H9 (cell line): ENCODE measurements at regions not wholly inside any gene's neighbourhood (a gene's known extent, or its start where the extent isn't known, plus 50 kb on each side); places are given as distances from the start of the nearest gene placed in this dataset.

Source experiments
- DNase-seq: peaks from one replicate; pipeline ENCODE4 v3.0.0-alpha.2; 2017
- H2AFZ ChIP-seq: one replicate; pipeline ENCODE4 v1.6.1; 2013; ENCODE audit warnings: mild to moderate bottlenecking, low read length, control low read depth, moderate library complexity
- H2AK5ac ChIP-seq: 2 replicates; pipeline ENCODE4 v1.6.1; 2013; ENCODE audit warnings: low read length, control low read depth, mixed read lengths; ENCODE audit not compliant: insufficient read length
- H2BK120ac ChIP-seq: one replicate; pipeline ENCODE4 v1.6.1; 2013; ENCODE audit warnings: low read depth, mild to moderate bottlenecking, low read length, control low read depth, inconsistent platforms; ENCODE audit not compliant: poor library complexity, severe bottlenecking
- H2BK12ac ChIP-seq: 2 replicates; pipeline ENCODE4 v1.6.1; 2013; ENCODE audit warnings: low read length, control low read depth, mixed read lengths, low read depth; ENCODE audit not compliant: insufficient read length
- H2BK15ac ChIP-seq: 2 replicates; pipeline ENCODE4 v1.6.1; 2013; ENCODE audit warnings: low read depth, low read length, control low read depth
- H2BK20ac ChIP-seq: one replicate; pipeline ENCODE4 v1.6.1; 2013; ENCODE audit warnings: low read depth, mild to moderate bottlenecking, low read length, control low read depth, inconsistent platforms; ENCODE audit not compliant: poor library complexity, severe bottlenecking
- H2BK5ac ChIP-seq: 2 replicates; pipeline ENCODE4 v1.6.1; 2013; ENCODE audit warnings: low read length, control low read depth, mixed read lengths; ENCODE audit not compliant: insufficient read length
- H3K14ac ChIP-seq: 2 replicates; pipeline ENCODE4 v1.6.1; 2013; ENCODE audit warnings: low read length, control low read depth; ENCODE audit not compliant: insufficient read depth
- H3K18ac ChIP-seq: 2 replicates; pipeline ENCODE4 v1.6.1; 2013; ENCODE audit warnings: low read depth, mild to moderate bottlenecking, mixed read lengths, low read length, control low read depth; ENCODE audit not compliant: insufficient read length
- H3K23ac ChIP-seq: 2 replicates; pipeline ENCODE4 v1.6.1; 2013; ENCODE audit warnings: low read length, control low read depth, mixed read lengths, low read depth; ENCODE audit not compliant: insufficient read length
- H3K23me2 ChIP-seq: 2 replicates; pipeline ENCODE4 v1.6.1; 2013; ENCODE audit warnings: low read depth, mild to moderate bottlenecking, mixed read lengths, low read length, control low read depth; ENCODE audit not compliant: insufficient read length, poor library complexity, severe bottlenecking
- H3K27ac ChIP-seq: 2 replicates; pipeline ENCODE4 v1.5.1; 2013; ENCODE audit warnings: low read length, control low read depth, mixed read lengths, low read depth; ENCODE audit not compliant: insufficient read length
- H3K27me3 ChIP-seq: 2 replicates; pipeline ENCODE4 v1.6.1; 2013; ENCODE audit warnings: low read length, control low read depth, inconsistent platforms; ENCODE audit not compliant: insufficient read depth
- H3K4ac ChIP-seq: 2 replicates; pipeline ENCODE4 v1.6.1; 2013; ENCODE audit warnings: low read depth, mild to moderate bottlenecking, control low read depth, inconsistent platforms, low read length, moderate library complexity
- H3K4me1 ChIP-seq: 2 replicates; pipeline ENCODE4 v1.6.1; 2013; ENCODE audit warnings: low read length, control low read depth, inconsistent platforms; ENCODE audit not compliant: insufficient read depth
- H3K4me2 ChIP-seq: 2 replicates; pipeline ENCODE4 v1.6.1; 2013; ENCODE audit warnings: low read length, control low read depth, mixed read lengths; ENCODE audit not compliant: insufficient read length, insufficient read depth
- H3K56ac ChIP-seq: 2 replicates; pipeline ENCODE4 v1.6.1; 2013; ENCODE audit warnings: low read depth, mild to moderate bottlenecking, mixed read lengths, low read length, control low read depth; ENCODE audit not compliant: insufficient read length
- H3K79me1 ChIP-seq: 2 replicates; pipeline ENCODE4 v1.6.1; 2013; ENCODE audit warnings: low read depth, mild to moderate bottlenecking, moderate library complexity, low read length, control low read depth, inconsistent platforms; ENCODE audit not compliant: insufficient read depth, poor library complexity, severe bottlenecking
- H3K79me2 ChIP-seq: 2 replicates; pipeline ENCODE4 v1.6.1; 2013; ENCODE audit warnings: low read length, control low read depth, inconsistent platforms; ENCODE audit not compliant: insufficient read depth
- H3K9ac ChIP-seq: 2 replicates; pipeline ENCODE4 v1.6.1; 2013; ENCODE audit warnings: low read length, control low read depth, mixed read lengths; ENCODE audit not compliant: insufficient read length; ENCODE audit errors: extremely low read depth
- H3K9me3 ChIP-seq: one replicate; pipeline ENCODE4 v1.6.1; 2013; ENCODE audit warnings: low read depth, low read length, inconsistent platforms; ENCODE audit not compliant: control insufficient read depth
- H3T11ph ChIP-seq: one replicate; pipeline ENCODE4 v1.6.1; 2013; ENCODE audit warnings: mild to moderate bottlenecking, low read length, control low read depth, inconsistent platforms
- H4K20me1 ChIP-seq: one replicate; pipeline ENCODE4 v1.6.1; 2013; ENCODE audit not compliant: control insufficient read depth, insufficient read length, insufficient read depth
- H4K5ac ChIP-seq: 2 replicates; pipeline ENCODE4 v1.6.1; 2013; ENCODE audit warnings: low read depth, mild to moderate bottlenecking, mixed read lengths, low read length, control low read depth; ENCODE audit not compliant: insufficient read length
- H4K8ac ChIP-seq: replicated peaks from 2 replicates; pipeline ENCODE4 v1.6.1; 2013; ENCODE audit warnings: low read length, control low read depth, mixed read lengths, low read depth; ENCODE audit not compliant: insufficient read length
- H4K91ac ChIP-seq: 2 replicates; pipeline ENCODE4 v1.6.1; 2013; ENCODE audit warnings: low read depth, mild to moderate bottlenecking, moderate library complexity, mixed read lengths, low read length, control low read depth; ENCODE audit not compliant: insufficient read length
- H3K27ac Mint-ChIP-seq, 3 experiments: 2 replicates in 2 of 3; 3 replicates in 1 of 3; pipeline ENCODE4 v1.8.0; 2020 to 2021; ENCODE audit warnings: mixed read lengths in 3 of 3, mild to moderate bottlenecking in 1 of 3, moderate library complexity in 1 of 3
- H3K27me3 Mint-ChIP-seq: 2 replicates; pipeline ENCODE4 v1.8.0; 2021; ENCODE audit warnings: low read depth, mild to moderate bottlenecking, moderate library complexity, mixed read lengths
- H3K36me3 Mint-ChIP-seq, 3 experiments: 2 replicates in 2 of 3; 3 replicates in 1 of 3; pipeline ENCODE4 v1.8.0; 2020 to 2021; ENCODE audit warnings: low read depth in 3 of 3, mixed read lengths in 3 of 3; ENCODE audit not compliant: insufficient read depth in 1 of 3
- H3K4me1 Mint-ChIP-seq, 2 experiments: 2 replicates each; pipeline ENCODE4 v1.8.0; 2020; ENCODE audit warnings: mixed read lengths in 2 of 2
- H3K4me3 Mint-ChIP-seq, 2 experiments: 2 replicates in 1 of 2; 3 replicates in 1 of 2; pipeline ENCODE4 v1.8.0; 2020 to 2021; ENCODE audit warnings: mild to moderate bottlenecking in 2 of 2, mixed read lengths in 2 of 2, moderate library complexity in 1 of 2
- H3K9me3 Mint-ChIP-seq, 2 experiments: 2 replicates in 1 of 2; 3 replicates in 1 of 2; pipeline ENCODE4 v1.8.0; 2020; ENCODE audit warnings: mild to moderate bottlenecking in 2 of 2, mixed read lengths in 2 of 2, moderate library complexity in 1 of 2
- WGBS: extraction: QIAGEN DNeasy Blood & Tissue Kit; methylation state at CpG from one replicate; pipeline ENCODE4 v1.1.7; 2013; ENCODE audit warnings: missing lambda C conversion rate, low lambda C conversion rate, mixed read lengths; ENCODE audit not compliant: insufficient read length; ENCODE audit errors: extremely low coverage; 5-methylcytosine and 5-hydroxymethylcytosine counted together
- TF ChIP-seq, protein P1 (sequence below): fragments of 200-600 bp; sonication (generic); conservative IDR thresholded peaks from 3 replicates; pipeline ENCODE4 v1.8.0; 2021; ENCODE audit warnings: antibody characterized with exemption, mild to moderate bottlenecking

DNA sequence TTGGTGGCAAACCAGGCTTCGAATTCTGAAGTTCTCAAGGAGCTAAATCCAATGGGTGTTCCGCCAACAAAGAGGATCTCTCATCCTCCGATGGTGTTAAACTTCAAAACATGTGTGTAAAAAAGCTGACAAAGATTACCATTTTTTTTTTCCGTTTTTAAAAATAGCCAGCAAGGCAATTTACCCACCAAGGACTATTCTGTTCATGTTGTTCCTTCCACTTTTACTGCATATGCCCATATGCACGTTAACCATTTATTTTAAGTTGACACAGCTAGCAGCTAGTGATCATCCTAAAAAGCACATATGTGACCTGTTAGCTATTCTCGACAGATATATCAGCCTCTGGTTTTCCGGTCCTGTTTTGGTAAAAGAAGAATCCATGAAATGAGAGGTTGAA is 326.7 kb downstream of the PLK2 start:
- no peak overlapping the region for H3K4me2 ChIP-seq
- no peak overlapping the region for H3K23ac ChIP-seq
- no peaks in the 10 kb centered on the region for H3K9me3 Mint-ChIP-seq
- DNase-seq, result no peak
- H3K27me3 ChIP-seq, result no peaks in the 10 kb centered on the region
- H3T11ph ChIP-seq, result no peak overlapping the region
- H4K8ac ChIP-seq, result no peak overlapping the region
- no peak overlapping the region for H2BK20ac ChIP-seq
- no peak overlapping the region for H2BK120ac ChIP-seq
- H3K27ac Mint-ChIP-seq, result no peak overlapping the region
- no peak overlapping the region for H4K91ac ChIP-seq
- no peak overlapping the region for H3K4me3 Mint-ChIP-seq
- H2AK5ac ChIP-seq, result no peak overlapping the region
- no CpG with 5 or more reads among the region's 7 CpGs for WGBS
- no peaks in the 10 kb centered on the region for H3K27me3 Mint-ChIP-seq
- no peaks in the 10 kb centered on the region for H3K79me2 ChIP-seq
- TF ChIP-seq, protein P1, sequence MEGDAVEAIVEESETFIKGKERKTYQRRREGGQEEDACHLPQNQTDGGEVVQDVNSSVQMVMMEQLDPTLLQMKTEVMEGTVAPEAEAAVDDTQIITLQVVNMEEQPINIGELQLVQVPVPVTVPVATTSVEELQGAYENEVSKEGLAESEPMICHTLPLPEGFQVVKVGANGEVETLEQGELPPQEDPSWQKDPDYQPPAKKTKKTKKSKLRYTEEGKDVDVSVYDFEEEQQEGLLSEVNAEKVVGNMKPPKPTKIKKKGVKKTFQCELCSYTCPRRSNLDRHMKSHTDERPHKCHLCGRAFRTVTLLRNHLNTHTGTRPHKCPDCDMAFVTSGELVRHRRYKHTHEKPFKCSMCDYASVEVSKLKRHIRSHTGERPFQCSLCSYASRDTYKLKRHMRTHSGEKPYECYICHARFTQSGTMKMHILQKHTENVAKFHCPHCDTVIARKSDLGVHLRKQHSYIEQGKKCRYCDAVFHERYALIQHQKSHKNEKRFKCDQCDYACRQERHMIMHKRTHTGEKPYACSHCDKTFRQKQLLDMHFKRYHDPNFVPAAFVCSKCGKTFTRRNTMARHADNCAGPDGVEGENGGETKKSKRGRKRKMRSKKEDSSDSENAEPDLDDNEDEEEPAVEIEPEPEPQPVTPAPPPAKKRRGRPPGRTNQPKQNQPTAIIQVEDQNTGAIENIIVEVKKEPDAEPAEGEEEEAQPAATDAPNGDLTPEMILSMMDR, result no peak
- no peaks in the 10 kb centered on the region for H3K36me3 Mint-ChIP-seq
- no peak overlapping the region for H2AFZ ChIP-seq
- no peak overlapping the region for H3K4ac ChIP-seq
- H2BK12ac ChIP-seq, result no peak overlapping the region
- no peaks in the 10 kb centered on the region for H3K9me3 ChIP-seq
- no peaks in the 10 kb centered on the region for H3K79me1 ChIP-seq
- no peaks in the 10 kb centered on the region for H4K20me1 ChIP-seq
- H2BK15ac ChIP-seq, result no peak overlapping the region
- H3K14ac ChIP-seq, result no peak overlapping the region
- H3K18ac ChIP-seq, result no peak overlapping the region
- H4K5ac ChIP-seq, result no peak overlapping the region
- no peaks in the 10 kb centered on the region for H3K23me2 ChIP-seq
- no peaks in the 10 kb centered on the region for H3K4me1 ChIP-seq
- no peak overlapping the region for H3K56ac ChIP-seq
- no peak overlapping the region for H2BK5ac ChIP-seq
- H3K27ac ChIP-seq, result no peak overlapping the region
- H3K4me1 Mint-ChIP-seq, result peaks cover 0 to 4% of the 10 kb centered on the region in 2 experiments; a peak in 2 of 4 replicates
- no peak overlapping the region for H3K9ac ChIP-seq
